Thyroid gland (tissue), 4 donors: ENCODE measurements at regions not wholly inside any gene's neighbourhood (a gene's known extent, or its start where the extent isn't known, plus 50 kb on each side); places are given as distances from the start of the nearest gene placed in this dataset.

Experiments used
- DNase-seq, 2 donors: peaks; one replicate each; pipeline ENCODE4 v3.0.0-alpha.2; 2019
- H3K27ac ChIP-seq, 3 donors: fragments of 200-600 bp; sonication (generic); 1 replicate in 2 of 3; 2 replicates in 1 of 3; pipeline ENCODE4 v1.5.1; 2016 to 2019; ENCODE audit warnings: mild to moderate bottlenecking in 1 of 3, moderate library complexity in 1 of 3
- H3K27me3 ChIP-seq: fragments of 200-600 bp; sonication (generic); one replicate; pipeline ENCODE4 v1.5.1; 2019
- H3K36me3 ChIP-seq, 2 donors: fragments of 200-600 bp; sonication (generic); one replicate each; pipeline ENCODE4 v1.5.1; 2016 to 2019
- H3K4me1 ChIP-seq, 2 donors: fragments of 200-600 bp; sonication (generic); one replicate each; pipeline ENCODE4 v1.5.1; 2017 to 2019
- H3K4me3 ChIP-seq, 3 donors: fragments of 200-600 bp; sonication (generic); replicated peaks in 1 of 3; 1 replicate in 2 of 3; 2 replicates in 1 of 3; pipeline ENCODE4 v1.5.1; 2016; ENCODE audit warnings: mild to moderate bottlenecking in 1 of 3
- H3K9me3 ChIP-seq: fragments of 200-600 bp; sonication (generic); one replicate; pipeline ENCODE4 v1.5.1; 2017
- CTCF ChIP-seq, 6 experiments: fragments of 200-600 bp in 3 of 6; fragments of 450-650 bp in 3 of 6; sonication (generic) in 3 of 6; IDR thresholded peaks; one replicate each; pipeline ENCODE4 v1.5.1; 2016 to 2019; ENCODE audit warnings: antibody characterized with exemption in 6 of 6, mild to moderate bottlenecking in 2 of 6, inconsistent platforms in 1 of 6, moderate library complexity in 1 of 6
- POLR2A ChIP-seq, 2 donors: fragments of 450-650 bp; IDR thresholded peaks; one replicate each; pipeline ENCODE4 v1.6.1; 2017; ENCODE audit warnings: antibody characterized with exemption in 2 of 2, mild to moderate bottlenecking in 2 of 2, moderate library complexity in 1 of 2
- WGBS, 2 donors: methylation state at CpG; one replicate each; pipeline ENCODE4 v1.1.5; 2017; 5-methylcytosine and 5-hydroxymethylcytosine counted together
- intact Hi-C: fragments of 100-400 bp; cut with DNase I; formaldehyde crosslinking; loops from one replicate; pipeline ENCODE4 v1.15.1; 2023

GRCh38 chr20:11395581-11395980 is 522.1 kb upstream of the BTBD3 start:
- Histone ChIP-seq H3K4me1 (no peaks in the 10 kb centered on the region), H3K4me3 (no peak overlapping the region), H3K27me3 (no peaks in the 10 kb centered on the region), H3K27ac (no peak overlapping the region), H3K9me3 (no peaks in the 10 kb centered on the region), H3K36me3 (no peaks in the 10 kb centered on the region)
- DNase-seq, result no peak
- TF ChIP-seq CTCF (IDR thresholded peaks at IDR 0.05), result no peak
- no peak for TF ChIP-seq POLR2A (IDR thresholded peaks at IDR 0.05)
- 84 to 90% methylated on average over 2 of the region's 2 CpGs for WGBS, 2 donors
- intact Hi-C loops, result no loop called here

GRCh38 chr20:11401988-11402387 is 515.7 kb upstream of the BTBD3 start:
- Histone ChIP-seq H3K36me3 (no peaks in the 10 kb centered on the region), H3K4me3 (no peak overlapping the region), H3K9me3 (no peaks in the 10 kb centered on the region), H3K27ac (no peak overlapping the region), H3K27me3 (no peaks in the 10 kb centered on the region), H3K4me1 (no peaks in the 10 kb centered on the region)
- DNase-seq, result no peak
- intact Hi-C loops, result no loop called here
- no peak for TF ChIP-seq POLR2A (IDR thresholded peaks at IDR 0.05)
- TF ChIP-seq CTCF (IDR thresholded peaks at IDR 0.05), result no peak
- 91 to 96% methylated on average over 3 of the region's 3 CpGs for WGBS, 2 donors

- WGBS, 2 donors, result 64 to 72% methylated on average over 2 of the region's 2 CpGs
- no peak overlapping the region for H3K27ac ChIP-seq
- H3K4me1 ChIP-seq, result peaks cover 0 to 3% of the 10 kb centered on the region in 2 donors
- TF ChIP-seq POLR2A (IDR thresholded peaks at IDR 0.05) (no peak), CTCF (IDR thresholded peaks at IDR 0.05) (no peak)
- H3K27me3 ChIP-seq, result no peaks in the 10 kb centered on the region
- intact Hi-C loops, result no loop called here
- no peak for DNase-seq
- no peak overlapping the region for H3K4me3 ChIP-seq
- no peaks in the 10 kb centered on the region for H3K9me3 ChIP-seq
- H3K36me3 ChIP-seq, result no peaks in the 10 kb centered on the region
These were observed 514.0 kb upstream of the BTBD3 start for GRCh38 chr20:11403711-11404110.

- intact Hi-C loops, result no loop called here
- Histone ChIP-seq H3K4me3 (no peak overlapping the region), H3K27me3 (no peaks in the 10 kb centered on the region), H3K4me1 (peaks cover 0 to 3% of the 10 kb centered on the region in 2 donors), H3K27ac (no peak overlapping the region), H3K36me3 (no peaks in the 10 kb centered on the region), H3K9me3 (no peaks in the 10 kb centered on the region)
- TF ChIP-seq POLR2A (IDR thresholded peaks at IDR 0.05), result no peak
- TF ChIP-seq CTCF (IDR thresholded peaks at IDR 0.05), result no peak
- no peak for DNase-seq
- 83 to 85% methylated on average over 6 of the region's 6 CpGs for WGBS, 2 donors
These were observed 510.8 kb upstream of the BTBD3 start for GRCh38 chr20:11406877-11407276.

GRCh38 chr20:11409561-11409960 is 508.1 kb upstream of the BTBD3 start:
- intact Hi-C loops, result no loop called here
- no peaks in the 10 kb centered on the region for H3K36me3 ChIP-seq
- no peak overlapping the region for H3K27ac ChIP-seq
- H3K27me3 ChIP-seq, result no peaks in the 10 kb centered on the region
- H3K9me3 ChIP-seq, result no peaks in the 10 kb centered on the region
- TF ChIP-seq POLR2A (IDR thresholded peaks at IDR 0.05) (no peak), CTCF (IDR thresholded peaks at IDR 0.05) (no peak)
- H3K4me3 ChIP-seq, result no peak overlapping the region
- peaks cover 0 to 3% of the 10 kb centered on the region in 2 donors for H3K4me1 ChIP-seq
- no peak for DNase-seq
